HG03159 (cell line): ENCODE measurements at regions not wholly inside any gene's neighbourhood (a gene's known extent, or its start where the extent isn't known, plus 50 kb on each side); places are given as distances from the start of the nearest gene placed in this dataset.
"Not testable (repeated sequence)": the region's sequence is repeated elsewhere in the genome, so short reads cannot be mapped to it uniquely, and the experiment has no call there.

Experiments
- ATAC-seq: cut with Tn5 transposase; IDR thresholded peaks from one replicate; pipeline ENCODE4 v1.9.1; 2021; ENCODE audit warnings: mild to moderate bottlenecking, moderate library complexity; ENCODE audit not compliant: unreplicated experiment

DNA sequence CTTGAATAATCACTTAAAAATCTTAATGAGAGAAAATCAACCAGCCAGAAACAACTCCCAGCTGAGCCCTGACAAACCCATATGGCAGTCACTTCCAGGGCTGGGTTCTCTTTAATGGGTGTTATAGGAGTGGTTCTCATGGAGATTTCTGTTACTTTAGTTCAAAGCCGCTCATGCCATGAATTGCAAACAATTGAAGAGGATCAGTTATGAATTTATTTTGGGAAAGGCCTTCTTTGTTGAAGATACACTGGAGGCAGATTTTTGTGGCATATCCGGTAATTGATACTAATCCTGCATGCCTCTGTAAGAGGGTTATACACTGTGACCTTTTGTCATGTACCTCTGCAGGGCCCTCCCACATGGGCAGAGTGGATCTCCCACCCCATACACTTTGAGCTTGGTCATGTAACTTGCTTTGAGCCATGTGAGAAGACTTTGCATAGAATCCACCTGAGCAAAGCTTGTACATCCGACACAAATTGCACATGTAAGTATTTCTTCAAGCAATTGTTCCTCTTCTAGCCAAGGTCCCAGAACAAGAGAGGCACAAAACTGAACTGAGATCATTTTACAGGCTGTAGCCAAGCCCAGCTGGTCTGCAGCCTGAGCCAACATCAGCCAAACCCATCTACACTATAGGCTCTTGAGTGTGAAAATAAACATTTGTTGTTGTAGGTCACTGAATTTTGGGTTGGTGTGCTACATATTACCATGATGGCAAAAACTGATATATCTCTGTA lies 492.3 kb downstream of the PREX1 start:
- ATAC-seq: no peak

DNA sequence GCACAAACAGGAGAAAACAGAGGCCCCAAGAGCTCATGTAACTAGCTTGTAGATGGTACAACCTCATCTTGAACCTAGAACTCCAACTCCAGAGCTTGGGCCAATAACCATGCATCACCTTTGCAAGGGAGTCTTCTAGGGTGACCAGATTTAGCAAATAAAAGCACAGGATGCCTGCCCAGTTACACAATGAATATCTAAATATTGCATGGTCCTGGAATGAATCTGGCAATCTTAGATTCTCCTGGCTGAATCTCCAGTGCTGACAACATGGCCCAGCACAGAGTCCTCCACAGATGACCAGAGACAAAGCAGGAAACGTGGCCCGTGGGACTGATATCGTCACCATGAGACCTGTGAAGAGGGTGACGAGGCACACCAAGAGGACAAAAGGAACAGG lies 494.1 kb downstream of the PREX1 start:
- no peak for ATAC-seq

- ATAC-seq: no peak
These were observed 495.2 kb downstream of the PREX1 start for GRCh38 chr20:48332555-48332954.

- ATAC-seq: no peak
These were observed 496.1 kb downstream of the PREX1 start for GRCh38 chr20:48331518-48332286.

DNA sequence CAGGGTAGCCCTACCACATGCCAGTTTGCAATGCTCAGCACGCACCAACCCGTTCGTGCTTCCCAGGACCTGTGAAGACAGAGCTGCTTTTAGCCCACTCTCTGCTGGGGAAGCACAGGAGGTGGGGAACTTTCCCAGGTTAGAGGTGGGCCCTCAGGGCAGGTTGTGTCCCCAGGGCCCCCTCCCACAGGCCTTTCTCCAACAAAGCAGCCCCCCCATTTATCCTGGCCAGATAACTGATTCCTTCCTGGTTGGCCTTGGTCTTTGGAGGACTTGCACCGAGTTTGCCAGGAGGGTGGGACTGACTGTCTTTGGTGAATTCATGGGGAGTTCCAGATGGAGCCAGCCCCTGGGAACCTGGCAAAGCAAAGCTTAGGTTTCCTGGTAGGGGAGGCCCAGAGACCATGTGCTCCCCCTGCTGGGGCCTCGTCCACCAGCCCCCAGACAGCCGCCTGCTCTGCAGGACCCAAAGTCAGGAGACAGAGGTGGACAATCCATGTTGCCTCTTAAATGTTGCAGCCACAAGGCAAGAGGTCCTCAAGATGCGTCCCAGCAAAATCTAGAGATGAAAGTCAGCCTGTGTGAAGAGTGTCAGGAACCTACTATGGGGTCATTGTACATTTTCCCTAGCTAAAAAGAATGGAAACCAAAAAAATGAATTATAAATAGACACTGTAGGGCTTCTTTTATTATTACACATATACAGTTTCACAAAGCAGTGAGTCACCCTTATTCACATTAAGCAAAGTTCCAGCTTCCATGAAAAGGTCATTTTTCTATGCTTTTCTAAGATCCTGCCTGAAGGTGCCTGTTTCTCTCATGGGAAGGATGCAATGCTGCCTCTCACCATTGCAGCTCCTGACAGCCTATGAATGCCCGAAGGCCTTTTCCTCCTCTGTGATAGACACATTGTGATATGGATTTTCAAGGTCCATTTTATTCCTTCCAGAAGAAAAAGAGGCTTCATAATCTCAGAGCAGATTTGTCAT lies 497.8 kb downstream of the PREX1 start:
- no peak for ATAC-seq

- no peak for ATAC-seq
These were observed 498.7 kb downstream of the PREX1 start for GRCh38 chr20:48329031-48329615.

GRCh38 chr20:48327848-48328247 lies 500.0 kb downstream of the PREX1 start:
- not testable (repeated sequence) for ATAC-seq

DNA sequence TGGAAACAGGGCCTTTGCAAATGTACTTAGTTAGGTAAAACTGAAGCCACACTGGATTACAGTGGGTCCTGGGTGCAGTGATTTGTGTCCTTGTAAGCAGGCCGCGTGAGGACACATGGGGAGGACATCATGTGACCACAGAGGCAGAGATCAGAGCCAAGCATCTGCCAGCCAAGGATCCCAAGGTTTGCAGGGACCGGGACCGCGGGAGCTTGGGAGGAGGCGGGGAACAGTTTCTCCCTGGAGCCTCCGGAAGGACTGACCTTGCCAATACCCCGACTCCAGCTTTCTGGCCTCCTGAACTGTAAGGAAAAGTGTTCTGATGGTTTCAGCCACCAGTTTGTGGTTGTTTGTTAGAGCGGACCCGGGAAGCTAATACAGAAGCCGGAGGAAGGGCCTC lies 500.9 kb downstream of the PREX1 start:
- no peak for ATAC-seq

GRCh38 chr20:48326434-48326691 lies 501.4 kb downstream of the PREX1 start:
- no peak for ATAC-seq

DNA sequence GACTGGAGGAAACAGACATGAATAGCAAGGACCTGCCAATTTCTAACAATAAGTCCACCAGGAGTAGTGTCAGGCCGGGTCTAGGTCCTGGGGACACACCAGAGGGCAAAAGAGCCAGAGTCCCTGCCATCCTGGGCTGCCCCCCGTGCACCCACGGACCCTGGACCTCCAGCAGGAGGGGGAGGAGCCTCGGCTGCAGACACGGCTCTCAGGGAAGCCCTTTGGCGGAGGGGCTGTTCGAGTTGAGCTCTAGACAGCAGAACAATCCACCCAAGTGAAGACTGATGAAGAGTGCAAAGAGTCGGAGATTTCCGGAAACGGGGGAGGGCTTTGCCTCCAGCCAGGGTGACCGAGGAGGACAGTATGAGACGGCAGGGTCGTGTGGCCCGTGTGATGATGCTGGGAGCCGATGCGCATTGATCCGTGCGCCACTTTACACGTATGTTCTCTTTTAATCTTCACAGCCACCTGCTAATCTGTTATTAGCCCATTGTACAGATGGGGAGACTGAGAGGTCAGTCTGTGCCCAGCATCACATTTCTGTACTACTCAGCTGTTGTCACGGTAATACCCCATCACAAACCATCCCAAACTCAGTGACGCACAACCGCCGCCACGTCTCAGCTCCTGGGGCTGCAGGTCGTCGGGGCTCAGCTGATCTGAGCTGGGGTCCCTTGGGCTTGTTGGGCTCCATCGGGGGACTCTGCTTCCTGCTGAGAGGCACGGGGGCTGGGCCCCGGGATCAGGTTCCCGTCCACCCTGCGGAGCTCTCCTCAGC lies 502.0 kb downstream of the PREX1 start:
- ATAC-seq: no peak

- no peak for ATAC-seq
These were observed 503.1 kb downstream of the PREX1 start for GRCh38 chr20:48324744-48325143.

DNA sequence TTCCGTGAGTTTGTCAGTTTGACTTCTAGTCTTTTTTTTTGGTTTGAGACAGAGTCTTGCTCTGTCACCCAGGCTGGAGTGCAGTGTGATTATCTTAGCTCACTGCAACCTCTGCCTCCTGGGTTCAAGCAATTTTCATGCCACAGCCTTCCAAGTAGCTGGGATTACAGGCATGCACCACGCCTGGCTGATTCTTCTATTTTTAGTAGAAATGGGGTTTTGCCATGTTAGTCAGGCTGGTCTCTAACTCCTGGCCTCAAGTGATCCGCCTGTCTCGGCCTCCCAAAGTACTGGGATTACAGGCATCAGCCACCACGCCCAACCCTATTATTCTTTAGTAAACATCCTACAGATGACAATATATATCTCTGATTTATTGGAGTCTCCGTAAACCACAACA lies 506.5 kb downstream of the PREX1 start:
- ATAC-seq: no peak

GRCh38 chr20:48319943-48320584 lies 507.7 kb downstream of the PREX1 start:
- no peak for ATAC-seq

- ATAC-seq: no peak
These were observed 510.2 kb downstream of the PREX1 start for GRCh38 chr20:48317578-48317977.

DNA sequence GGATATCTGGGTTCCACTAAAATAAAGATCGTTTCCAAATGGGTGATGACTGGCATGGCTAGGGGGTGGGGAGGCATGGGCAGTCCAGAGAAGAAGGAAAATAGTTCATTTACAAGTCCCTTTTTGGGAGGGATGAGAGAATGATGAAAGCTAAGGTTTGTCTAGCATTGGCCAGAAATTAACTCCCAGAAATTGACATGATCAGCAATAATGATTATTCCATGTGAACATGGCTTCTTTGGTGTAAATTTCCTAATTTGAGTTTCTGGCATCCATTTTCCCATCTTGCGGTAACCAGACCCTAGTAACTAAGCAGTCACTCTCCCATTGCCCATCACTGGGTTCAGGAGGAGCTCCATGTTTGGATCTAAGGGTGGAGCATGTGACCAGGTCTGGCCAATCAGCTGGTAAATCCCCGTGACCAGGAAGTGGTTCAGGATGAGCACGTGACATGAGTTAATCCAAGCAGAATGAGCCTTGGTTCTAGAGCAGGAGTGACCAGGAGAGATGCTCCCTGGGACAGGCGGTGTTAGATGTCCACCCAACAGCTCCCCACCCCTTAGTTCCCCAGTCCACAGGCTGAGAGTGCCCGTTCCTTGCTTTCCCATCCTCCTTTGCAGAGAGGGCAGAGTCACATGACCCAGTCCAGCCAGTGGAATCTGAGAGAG lies 512.7 kb downstream of the PREX1 start:
- ATAC-seq: no peak

- no peak for ATAC-seq
These were observed 514.5 kb downstream of the PREX1 start for GRCh38 chr20:48313324-48313723.

DNA sequence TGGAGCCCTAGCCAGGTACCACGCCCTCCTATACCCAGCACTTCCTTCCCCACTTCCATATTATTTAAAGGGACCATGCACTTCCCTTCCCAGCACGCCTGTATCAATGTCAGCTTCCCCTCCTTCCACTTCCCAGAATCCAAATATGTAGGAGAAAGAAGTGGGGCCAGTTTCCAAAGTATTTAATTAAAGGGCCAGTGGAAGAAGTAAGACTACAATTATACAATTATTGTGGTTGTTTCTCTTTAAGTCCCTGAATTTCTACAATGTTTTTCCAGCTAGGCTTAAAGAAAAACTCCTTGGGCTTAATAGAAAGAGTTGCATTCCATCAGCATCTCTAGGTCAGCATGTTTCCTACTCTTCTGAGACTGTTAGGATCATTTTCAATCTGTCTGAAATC lies 515.8 kb downstream of the PREX1 start:
- no peak for ATAC-seq

DNA sequence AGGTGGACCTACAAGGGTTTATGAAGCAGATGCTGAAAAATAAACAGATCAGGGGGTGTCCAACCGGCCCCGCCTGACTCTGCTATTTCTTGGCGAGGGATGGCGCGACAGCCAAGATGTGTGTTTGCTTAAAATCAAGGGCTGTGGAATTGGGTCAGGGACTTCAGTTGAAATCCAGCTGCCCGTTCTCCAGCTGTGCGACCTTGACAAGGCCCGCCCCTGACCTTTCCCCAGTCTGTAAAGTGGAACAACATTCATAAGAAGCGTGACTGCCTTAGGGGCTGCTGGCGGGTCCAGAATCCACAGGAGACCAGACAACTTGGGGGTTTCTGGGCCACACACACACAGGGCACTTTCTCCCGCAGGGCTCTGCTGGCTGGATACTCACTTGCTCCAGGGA lies 517.5 kb downstream of the PREX1 start:
- ATAC-seq: no peak

DNA sequence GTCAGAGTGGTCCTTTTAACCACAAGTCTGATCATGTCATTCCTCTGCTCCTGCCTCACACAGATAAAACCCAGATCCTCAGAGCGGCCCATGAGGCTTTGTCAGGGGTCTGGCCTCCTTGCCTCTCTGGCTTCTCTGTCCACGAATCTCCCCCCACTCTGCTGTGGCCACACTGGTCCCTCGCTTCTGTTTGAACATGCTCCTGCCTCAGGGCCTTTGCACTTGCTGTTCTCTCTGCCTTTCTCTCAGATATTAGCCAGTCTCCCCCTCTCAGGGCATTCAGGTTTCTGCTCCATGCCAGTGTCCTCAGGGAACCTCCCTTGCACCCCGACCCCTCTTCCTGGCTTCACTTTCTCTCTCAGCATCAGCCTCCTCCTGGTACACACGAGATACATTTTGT lies 518.5 kb downstream of the PREX1 start:
- no peak for ATAC-seq
